GM12872 (cell line): ENCODE measurements at regions not wholly inside any gene's neighbourhood (a gene's known extent, or its start where the extent isn't known, plus 50 kb on each side); places are given as distances from the start of the nearest gene placed in this dataset.

Source experiments
- CTCF ChIP-seq: IDR thresholded peaks from 3 replicates; pipeline ENCODE4 v1.5.1; 2011; ENCODE audit warnings: low read depth, mild to moderate bottlenecking, low read length, moderate library complexity; ENCODE audit not compliant: insufficient read depth

GRCh38 chr2:151197184-151198108 is 64.2 kb downstream of the RBM43 start:
- no peak for TF ChIP-seq CTCF

- no peak for TF ChIP-seq CTCF
Measured at GRCh38 chr2:151193576-151193975, 68.1 kb downstream of the RBM43 start.

- TF ChIP-seq CTCF: no peak
Measured at GRCh38 chr2:151192681-151193080, 69.0 kb downstream of the RBM43 start.

GRCh38 chr2:151191001-151191400 is 70.7 kb downstream of the RBM43 start:
- no peak for TF ChIP-seq CTCF

GRCh38 chr2:151189125-151189524 is 72.5 kb downstream of the RBM43 start:
- TF ChIP-seq CTCF: no peak

GRCh38 chr2:151186011-151186410 is 75.7 kb downstream of the RBM43 start:
- no peak for TF ChIP-seq CTCF

- no peak for TF ChIP-seq CTCF
Measured at GRCh38 chr2:151182899-151183809, 78.5 kb downstream of the RBM43 start.
